Gastrocnemius medialis (tissue), 4 donors: ENCODE measurements at regions not wholly inside any gene's neighbourhood (a gene's known extent, or its start where the extent isn't known, plus 50 kb on each side); places are given as distances from the start of the nearest gene placed in this dataset.
"Not testable (repeated sequence)": the region's sequence is repeated elsewhere in the genome, so short reads cannot be mapped to it uniquely, and the experiment has no call there.

Source experiments
- ATAC-seq, 2 donors: fragments of 150-250 bp; one replicate each; pipeline ENCODE4 v1.9.1; 2016
- DNase-seq, 2 donors: peaks; one replicate each; pipeline ENCODE4 v3.0.0-alpha.2; 2019
- H3K27ac ChIP-seq, 4 donors: fragments of 200-600 bp; sonication (generic); 1 replicate in 1 of 4; 2 replicates in 3 of 4; pipeline ENCODE4 v1.5.1; 2016 to 2018; ENCODE audit warnings: mild to moderate bottlenecking in 2 of 4, moderate library complexity in 1 of 4
- H3K27me3 ChIP-seq, 3 donors: fragments of 200-600 bp; sonication (generic) in 2 of 3; 1 replicate in 1 of 3; 2 replicates in 2 of 3; pipeline versions ENCODE4 v1.5.1 to v1.6.0; 2016 to 2019; ENCODE audit warnings: mild to moderate bottlenecking in 1 of 3, moderate library complexity in 1 of 3
- H3K36me3 ChIP-seq, 2 donors: fragments of 200-600 bp; sonication (generic) in 1 of 2; one replicate each; pipeline ENCODE4 v1.5.1; 2017 to 2018
- H3K4me1 ChIP-seq, 2 donors: fragments of 200-600 bp; sonication (generic) in 1 of 2; one replicate each; pipeline ENCODE4 v1.5.1; 2016 to 2017; ENCODE audit warnings: mild to moderate bottlenecking in 2 of 2
- H3K4me3 ChIP-seq, 4 donors: fragments of 200-600 bp; sonication (generic) in 3 of 4; 1 replicate in 1 of 4; 2 replicates in 3 of 4; pipeline ENCODE4 v1.5.1; 2016 to 2019; ENCODE audit warnings: mild to moderate bottlenecking in 2 of 4
- H3K9me3 ChIP-seq, 3 donors: fragments of 200-600 bp; sonication (generic) in 2 of 3; 1 replicate in 1 of 3; 2 replicates in 2 of 3; pipeline ENCODE4 v1.5.1; 2016 to 2019
- POLR2A ChIP-seq, 2 donors: fragments of 450-650 bp; IDR thresholded peaks; one replicate each; pipeline ENCODE4 v1.6.1; 2017; ENCODE audit warnings: antibody characterized with exemption in 2 of 2, mild to moderate bottlenecking in 2 of 2, moderate library complexity in 2 of 2
- in situ Hi-C, 4 donors: fragments of 200-750 bp; cut with MboI; loops; one replicate each; pipeline versions ENCODE4 v1.15.0 to v1.8.0; 2017; ENCODE audit warnings: low sequenced_read_pairs in 4 of 4
- intact Hi-C: fragments of 100-400 bp; cut with DNase I; formaldehyde crosslinking; loops from one replicate; pipeline ENCODE4 v1.15.1; 2023; ENCODE audit warnings: low total_unique reads
- TF ChIP-seq, protein P1 (sequence below), 5 experiments: fragments of 450-650 bp in 3 of 5; fragments of 200-600 bp in 2 of 5; sonication (generic) in 2 of 5; IDR thresholded peaks in 4 of 5; conservative IDR thresholded peaks in 1 of 5; 1 replicate in 4 of 5; 2 replicates in 1 of 5; pipeline ENCODE4 v1.5.1; 2016 to 2019; ENCODE audit warnings: antibody characterized with exemption in 5 of 5, mild to moderate bottlenecking in 3 of 5, moderate library complexity in 3 of 5

DNA sequence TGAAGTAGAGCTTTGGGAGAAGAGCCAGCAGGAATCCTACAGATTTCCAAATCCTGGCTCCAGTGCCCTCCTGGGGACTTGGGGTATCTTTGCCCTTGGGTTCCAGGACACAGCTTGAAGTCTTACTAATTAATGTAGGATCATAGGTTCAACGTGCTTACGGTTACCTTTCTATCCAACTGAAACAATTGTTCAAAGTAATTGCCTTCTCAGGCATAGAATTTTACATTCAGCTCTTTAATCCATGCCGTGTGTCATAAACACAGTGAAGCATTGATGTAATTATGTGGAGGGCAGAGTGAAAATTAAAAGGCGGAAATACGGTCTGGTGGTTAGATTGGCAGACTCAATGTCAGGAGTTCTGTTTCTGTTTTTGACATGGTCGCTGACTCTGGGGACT lies 170.4 kb downstream of the COG6 start:
- no peaks in the 10 kb centered on the region for H3K4me1 ChIP-seq
- in situ Hi-C loops = no loop called here

DNA sequence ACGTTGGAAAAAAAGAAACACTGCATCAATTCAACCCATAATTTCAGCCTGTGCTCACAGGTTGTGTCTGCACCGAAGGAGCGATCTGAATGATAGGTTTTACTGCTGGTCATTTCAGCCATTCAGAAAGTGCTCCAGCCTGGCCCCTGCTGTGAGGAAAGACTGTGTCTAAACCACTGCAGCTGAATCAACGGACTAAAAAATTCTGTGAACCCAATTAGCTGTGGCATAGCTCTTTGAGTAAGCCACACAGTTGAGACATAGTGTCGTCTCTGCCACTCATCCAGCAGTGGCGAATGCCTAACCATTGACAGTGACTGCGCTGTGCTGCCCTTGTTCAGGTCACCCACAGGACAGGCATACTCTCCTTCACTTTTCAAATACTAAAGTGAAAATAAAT lies 179.8 kb downstream of the COG6 start:
- Histone ChIP-seq H3K36me3 (no peaks in the 10 kb centered on the region), H3K4me1 (no peaks in the 10 kb centered on the region), H3K9me3 (no peaks in the 10 kb centered on the region), H3K4me3 (no peak overlapping the region), H3K27me3 (no peaks in the 10 kb centered on the region), H3K27ac (no peak overlapping the region)
- intact Hi-C loops (no loop called here), in situ Hi-C loops (no loop called here)
- TF ChIP-seq, protein P1, sequence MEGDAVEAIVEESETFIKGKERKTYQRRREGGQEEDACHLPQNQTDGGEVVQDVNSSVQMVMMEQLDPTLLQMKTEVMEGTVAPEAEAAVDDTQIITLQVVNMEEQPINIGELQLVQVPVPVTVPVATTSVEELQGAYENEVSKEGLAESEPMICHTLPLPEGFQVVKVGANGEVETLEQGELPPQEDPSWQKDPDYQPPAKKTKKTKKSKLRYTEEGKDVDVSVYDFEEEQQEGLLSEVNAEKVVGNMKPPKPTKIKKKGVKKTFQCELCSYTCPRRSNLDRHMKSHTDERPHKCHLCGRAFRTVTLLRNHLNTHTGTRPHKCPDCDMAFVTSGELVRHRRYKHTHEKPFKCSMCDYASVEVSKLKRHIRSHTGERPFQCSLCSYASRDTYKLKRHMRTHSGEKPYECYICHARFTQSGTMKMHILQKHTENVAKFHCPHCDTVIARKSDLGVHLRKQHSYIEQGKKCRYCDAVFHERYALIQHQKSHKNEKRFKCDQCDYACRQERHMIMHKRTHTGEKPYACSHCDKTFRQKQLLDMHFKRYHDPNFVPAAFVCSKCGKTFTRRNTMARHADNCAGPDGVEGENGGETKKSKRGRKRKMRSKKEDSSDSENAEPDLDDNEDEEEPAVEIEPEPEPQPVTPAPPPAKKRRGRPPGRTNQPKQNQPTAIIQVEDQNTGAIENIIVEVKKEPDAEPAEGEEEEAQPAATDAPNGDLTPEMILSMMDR (IDR thresholded peaks at IDR 0.05 in 4 of 5, conservative IDR thresholded peaks at IDR 0.05 in 1 of 5) = no peak
- TF ChIP-seq POLR2A (IDR thresholded peaks at IDR 0.05) = no peak
- ATAC-seq (no peak), DNase-seq (no peak)

More for the DNA sequence above, 170.4 kb downstream of the COG6 start:
- DNase-seq (no peak), ATAC-seq (no peak)
- Histone ChIP-seq H3K4me3 (no peak overlapping the region), H3K9me3 (no peaks in the 10 kb centered on the region), H3K27ac (no peak overlapping the region), H3K36me3 (no peaks in the 10 kb centered on the region), H3K27me3 (no peaks in the 10 kb centered on the region)
- intact Hi-C loops = no loop called here
- TF ChIP-seq, protein P1 (IDR thresholded peaks at IDR 0.05 in 4 of 5, conservative IDR thresholded peaks at IDR 0.05 in 1 of 5) = no peak
- TF ChIP-seq POLR2A (IDR thresholded peaks at IDR 0.05) = no peak

DNA sequence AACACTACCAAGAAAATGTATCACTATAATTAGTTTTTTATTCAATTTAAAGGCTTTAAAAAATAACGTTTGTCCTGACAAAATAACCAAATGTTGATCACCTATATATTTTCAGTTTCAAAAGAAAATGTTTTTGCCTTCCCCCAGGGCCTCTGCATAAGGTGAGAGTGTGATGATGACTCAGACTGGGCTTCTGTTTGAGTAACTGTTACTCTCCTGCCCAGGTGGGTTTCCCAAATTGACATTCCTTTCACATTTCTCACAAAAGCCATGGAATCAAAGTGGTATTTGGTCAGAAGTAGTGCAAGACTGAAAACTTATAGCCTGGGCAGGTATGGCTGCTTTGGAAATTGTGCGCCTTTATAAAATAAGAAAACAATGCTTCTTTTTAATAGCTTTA lies 180.6 kb downstream of the COG6 start:
- TF ChIP-seq POLR2A (IDR thresholded peaks at IDR 0.05) = no peak
- TF ChIP-seq, protein P1 (IDR thresholded peaks at IDR 0.05 in 4 of 5, conservative IDR thresholded peaks at IDR 0.05 in 1 of 5) = no peak
- Histone ChIP-seq H3K4me3 (no peak overlapping the region), H3K27me3 (no peaks in the 10 kb centered on the region), H3K9me3 (no peaks in the 10 kb centered on the region), H3K36me3 (no peaks in the 10 kb centered on the region), H3K4me1 (no peaks in the 10 kb centered on the region), H3K27ac (no peak overlapping the region)
- intact Hi-C loops (no loop called here), in situ Hi-C loops (no loop called here)
- ATAC-seq = no peak
- no peak for DNase-seq

DNA sequence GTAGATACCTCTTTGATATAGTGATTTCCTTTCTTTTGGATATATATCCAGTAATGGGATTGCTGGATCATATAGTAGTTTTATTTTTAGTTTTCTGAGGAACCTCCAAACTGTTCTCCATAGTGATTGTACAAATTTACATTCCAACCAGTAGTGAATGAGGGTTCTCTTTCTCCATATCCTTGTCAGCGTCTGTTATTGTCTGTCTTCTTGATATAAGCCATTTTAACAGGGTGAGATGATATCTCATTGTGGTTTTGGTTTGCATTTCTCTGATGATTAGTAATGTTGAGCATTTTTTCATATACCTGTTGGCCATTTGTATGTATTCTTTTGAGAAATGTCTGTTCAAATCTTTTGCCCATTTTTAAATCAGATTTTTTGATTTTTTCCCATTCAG lies 182.4 kb downstream of the COG6 start:
- H3K36me3 ChIP-seq, H3K9me3 ChIP-seq, DNase-seq, H3K27ac ChIP-seq, H3K27me3 ChIP-seq, H3K4me1 ChIP-seq, intact Hi-C loops, in situ Hi-C loops, H3K4me3 ChIP-seq, ATAC-seq: not testable (repeated sequence)

DNA sequence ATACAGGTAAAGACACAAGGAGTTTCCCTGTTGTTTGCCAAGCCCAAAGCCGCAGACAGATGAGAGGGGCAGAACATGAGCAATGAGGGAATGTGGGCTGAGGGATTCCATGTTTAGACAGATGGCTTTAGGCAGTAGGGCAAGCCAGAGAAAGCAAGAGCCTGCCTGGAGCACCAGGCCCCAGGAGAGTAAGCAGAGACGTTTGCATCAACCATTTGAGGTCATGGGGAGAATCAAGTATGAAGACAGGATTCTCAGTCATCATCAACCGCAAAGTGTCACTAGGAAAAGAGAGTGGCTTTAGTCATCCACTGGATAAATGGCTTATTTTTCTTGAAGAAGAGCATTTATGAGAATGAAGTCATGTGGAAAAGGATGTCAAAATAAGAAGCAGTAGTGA lies 184.7 kb downstream of the COG6 start:
- Histone ChIP-seq H3K4me3 (no peak overlapping the region), H3K36me3 (no peaks in the 10 kb centered on the region), H3K27me3 (no peaks in the 10 kb centered on the region), H3K9me3 (no peaks in the 10 kb centered on the region), H3K27ac (no peak overlapping the region), H3K4me1 (no peaks in the 10 kb centered on the region)
- in situ Hi-C loops = no loop called here
- DNase-seq (no peak), ATAC-seq (no peak)
- TF ChIP-seq, protein P1 (IDR thresholded peaks at IDR 0.05 in 4 of 5, conservative IDR thresholded peaks at IDR 0.05 in 1 of 5) = no peak
- no peak for TF ChIP-seq POLR2A (IDR thresholded peaks at IDR 0.05)
- intact Hi-C loops = no loop called here
